MCF 10A (cell line): ENCODE measurements at regions not wholly inside any gene's neighbourhood (a gene's known extent, or its start where the extent isn't known, plus 50 kb on each side); places are given as distances from the start of the nearest gene placed in this dataset.

Source experiments
- BruUV-seq: library from RNA; stranded (reverse); fragments of 400-500 nt; replicated peaks from 2 replicates; lab custom pipeline; 2021; lab: Mats Ljungman, UMichigan
- CTCF ChIA-PET: fragments of 300-600 bp; sonication (Branson Sonifier 250); formaldehyde crosslinking; extraction: SDS; loops from one replicate; lab custom pipeline; 2021; ENCODE audit warnings: antibody characterized with exemption, inconsistent platforms; lab: Yijun Ruan, JAX
- POLR2A ChIA-PET: fragments of 300-600, 350-650 bp; sonication (Branson Sonifier 250); formaldehyde crosslinking; extraction: SDS; loops from one replicate; lab custom pipeline; 2020; ENCODE audit warnings: antibody characterized with exemption, inconsistent platforms; lab: Yijun Ruan, JAX
- DNase-seq: peaks from one replicate; pipeline ENCODE4 v3.0.0-alpha.2; 2018; ENCODE audit not compliant: unreplicated experiment
- H3K27ac Mint-ChIP-seq: one replicate; pipeline ENCODE4 v1.8.0; 2022; ENCODE audit warnings: mild to moderate bottlenecking, low read depth, mixed read lengths; ENCODE audit not compliant: unreplicated experiment
- H3K27me3 Mint-ChIP-seq: one replicate; pipeline ENCODE4 v1.8.0; 2022; ENCODE audit warnings: mixed read lengths; ENCODE audit not compliant: insufficient read depth, unreplicated experiment
- H3K36me3 Mint-ChIP-seq: one replicate; pipeline ENCODE4 v1.8.0; 2022; ENCODE audit warnings: mild to moderate bottlenecking, moderate library complexity, mixed read lengths; ENCODE audit not compliant: insufficient read depth, unreplicated experiment
- H3K4me1 Mint-ChIP-seq: one replicate; pipeline ENCODE4 v1.8.0; 2022; ENCODE audit warnings: mixed read lengths; ENCODE audit not compliant: insufficient read depth, unreplicated experiment
- H3K4me3 Mint-ChIP-seq: one replicate; pipeline ENCODE4 v1.8.0; 2022; ENCODE audit warnings: mild to moderate bottlenecking, moderate library complexity, mixed read lengths; ENCODE audit not compliant: unreplicated experiment
- H3K9me3 Mint-ChIP-seq: one replicate; pipeline ENCODE4 v1.8.0; 2022; ENCODE audit warnings: mixed read lengths; ENCODE audit not compliant: unreplicated experiment
- intact Hi-C: fragments of 100-400 bp; cut with micrococcal nuclease; formaldehyde crosslinking; loops from 2 replicates; pipeline ENCODE4 v1.14.1; 2022
- TF ChIP-seq, protein P1 (sequence below): fragments of 200-600 bp; IDR thresholded peaks from one replicate; pipeline ENCODE4 v1.8.0; 2022; ENCODE audit warnings: antibody characterized with exemption, mild to moderate bottlenecking; ENCODE audit not compliant: unreplicated experiment

DNA sequence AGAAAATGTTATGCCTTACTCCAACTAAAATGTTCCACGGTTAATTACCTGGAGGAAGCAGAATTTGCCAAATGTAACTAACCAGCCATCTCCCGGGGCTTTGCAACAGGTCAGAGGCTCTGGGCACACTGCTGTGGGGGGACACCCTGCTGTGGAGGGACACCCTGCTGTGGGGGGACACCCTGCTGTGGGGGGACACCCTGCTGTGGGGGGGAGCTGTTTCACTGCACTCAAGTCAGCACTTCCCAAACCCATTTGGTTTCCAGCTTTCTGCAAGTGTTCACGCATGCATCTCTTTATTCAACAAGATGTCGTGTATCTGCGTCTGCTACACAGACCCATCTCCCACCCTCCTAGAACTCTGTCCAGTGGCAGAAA, 239.5 kb downstream of the C16orf95 start:
- POLR2A ChIA-PET, result interaction anchor here (0.7 to 1.6 kb wide), 2 partner anchors 240 to 414 kb away, joined by 3 to 7 read pairs; partner anchors contain the start of gene C16orf95
- TF ChIP-seq, protein P1, sequence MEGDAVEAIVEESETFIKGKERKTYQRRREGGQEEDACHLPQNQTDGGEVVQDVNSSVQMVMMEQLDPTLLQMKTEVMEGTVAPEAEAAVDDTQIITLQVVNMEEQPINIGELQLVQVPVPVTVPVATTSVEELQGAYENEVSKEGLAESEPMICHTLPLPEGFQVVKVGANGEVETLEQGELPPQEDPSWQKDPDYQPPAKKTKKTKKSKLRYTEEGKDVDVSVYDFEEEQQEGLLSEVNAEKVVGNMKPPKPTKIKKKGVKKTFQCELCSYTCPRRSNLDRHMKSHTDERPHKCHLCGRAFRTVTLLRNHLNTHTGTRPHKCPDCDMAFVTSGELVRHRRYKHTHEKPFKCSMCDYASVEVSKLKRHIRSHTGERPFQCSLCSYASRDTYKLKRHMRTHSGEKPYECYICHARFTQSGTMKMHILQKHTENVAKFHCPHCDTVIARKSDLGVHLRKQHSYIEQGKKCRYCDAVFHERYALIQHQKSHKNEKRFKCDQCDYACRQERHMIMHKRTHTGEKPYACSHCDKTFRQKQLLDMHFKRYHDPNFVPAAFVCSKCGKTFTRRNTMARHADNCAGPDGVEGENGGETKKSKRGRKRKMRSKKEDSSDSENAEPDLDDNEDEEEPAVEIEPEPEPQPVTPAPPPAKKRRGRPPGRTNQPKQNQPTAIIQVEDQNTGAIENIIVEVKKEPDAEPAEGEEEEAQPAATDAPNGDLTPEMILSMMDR, result no peak
- intact Hi-C loops, result loop anchor here (1.0 kb wide), 1 partner anchor 514 kb away; no protein-coding TSS in a partner anchor

DNA sequence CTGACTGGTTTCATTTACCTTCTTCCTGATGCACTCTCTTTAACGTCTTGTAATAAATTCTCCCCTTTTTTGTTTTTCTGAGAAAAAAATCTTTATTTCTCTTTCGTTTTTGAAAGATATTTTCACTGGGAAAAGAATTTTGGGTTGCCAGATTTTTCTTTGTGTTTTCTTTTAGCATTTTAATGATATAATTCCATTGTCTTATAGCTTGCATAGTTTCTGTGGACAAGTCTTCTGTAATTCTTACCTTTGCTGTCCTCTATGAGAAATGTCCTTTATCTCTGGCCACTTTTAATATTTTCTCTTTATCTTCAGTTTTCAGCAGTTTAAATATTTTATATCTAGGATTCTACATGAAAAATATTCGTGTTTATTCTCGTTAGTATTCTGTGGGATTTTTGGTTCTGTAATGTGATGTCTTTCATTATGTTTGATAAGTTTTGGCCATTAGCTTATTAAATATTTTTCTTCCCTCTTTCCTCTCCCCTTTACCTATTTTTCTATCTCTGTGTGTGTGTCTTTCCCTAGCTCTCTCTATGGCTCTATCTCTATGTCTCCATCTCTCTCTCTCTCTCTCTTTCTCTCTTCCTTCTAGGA, 236.5 kb downstream of the C16orf95 start:
- intact Hi-C loops, result no loop called here
- Mint-ChIP-seq H3K27me3 (no peaks in the 10 kb centered on the region), H3K27ac (no peak overlapping the region), H3K4me1 (peaks cover 10% of the 10 kb centered on the region), H3K36me3 (no peaks in the 10 kb centered on the region), H3K4me3 (no peak overlapping the region), H3K9me3 (peaks cover 35% of the 10 kb centered on the region)
- ChIA-PET CTCF (interaction anchor here (0.6 to 1.0 kb wide), 3 partner anchors 194 to 563 kb away, joined by 3 to 4 read pairs (median 4); no protein-coding TSS in a partner anchor), POLR2A (no interaction called here)
- TF ChIP-seq, protein P1, result no peak
- BruUV-seq, result no TSS peak
- DNase-seq, result no peak

More for the DNA sequence above, 239.5 kb downstream of the C16orf95 start:
- Mint-ChIP-seq H3K9me3 (peaks cover 30% of the 10 kb centered on the region), H3K27me3 (no peaks in the 10 kb centered on the region), H3K4me1 (peaks cover 10% of the 10 kb centered on the region), H3K27ac (no peak overlapping the region), H3K36me3 (no peaks in the 10 kb centered on the region), H3K4me3 (no peak overlapping the region)
- BruUV-seq, result no TSS peak
- DNase-seq, result no peak
- CTCF ChIA-PET, result interaction anchor here (0.6 to 6.1 kb wide), 7 partner anchors 11 to 515 kb away, joined by 3 to 44 read pairs (median 3); no protein-coding TSS in a partner anchor

GRCh38 chr16:87085441-87085840, 231.8 kb downstream of the C16orf95 start:
- peaks cover 20% of the 10 kb centered on the region for H3K9me3 Mint-ChIP-seq
- intact Hi-C loops, result no loop called here
- H3K27me3 Mint-ChIP-seq, result no peaks in the 10 kb centered on the region
- POLR2A ChIA-PET, result interaction anchor here (0.5 kb wide), 1 partner anchor 55 kb away, joined by 4 read pairs; no protein-coding TSS in a partner anchor
- H3K27ac Mint-ChIP-seq, result no peak overlapping the region
- H3K4me3 Mint-ChIP-seq, result no peak overlapping the region
- CTCF ChIA-PET, result interaction anchor here (0.7 kb wide), 1 partner anchor 195 kb away, joined by 3 read pairs; no protein-coding TSS in a partner anchor
- no peaks in the 10 kb centered on the region for H3K36me3 Mint-ChIP-seq
- no peaks in the 10 kb centered on the region for H3K4me1 Mint-ChIP-seq
- TF ChIP-seq, protein P1, result no peak
- BruUV-seq, result no TSS peak
- DNase-seq, result no peak

- H3K27me3 Mint-ChIP-seq, result no peaks in the 10 kb centered on the region
- no peaks in the 10 kb centered on the region for H3K36me3 Mint-ChIP-seq
- BruUV-seq, result no TSS peak
- no peak overlapping the region for H3K27ac Mint-ChIP-seq
- TF ChIP-seq, protein P1, result no peak
- POLR2A ChIA-PET, result no interaction called here
- no peak overlapping the region for H3K4me3 Mint-ChIP-seq
- no peaks in the 10 kb centered on the region for H3K4me1 Mint-ChIP-seq
- peaks cover 13% of the 10 kb centered on the region for H3K9me3 Mint-ChIP-seq
- CTCF ChIA-PET, result no interaction called here
- intact Hi-C loops, result no loop called here
- DNase-seq, result no peak
These were observed 231.0 kb downstream of the C16orf95 start for GRCh38 chr16:87086156-87086555.
